Activated CD8-positive, alpha-beta memory T cell treated with anti-CD3 and anti-CD28 coated beads, Interleukin-2, amount 10 ng/mL, durations not matched to agents 7 days and 5 days (primary cell): ENCODE measurements at regions not wholly inside any gene's neighbourhood (a gene's known extent, or its start where the extent isn't known, plus 50 kb on each side); places are given as distances from the start of the nearest gene placed in this dataset.

Source experiments
- ATAC-seq: fragments of 150-1000 bp; cut with Tn5 transposase; one replicate; pipeline ENCODE4 v1.10.0; 2021; ENCODE audit warnings: moderate library complexity
- CTCF ChIA-PET: fragments of 350-600 bp; sonication (Branson Sonifier 250); formaldehyde crosslinking; loops from one replicate; lab custom pipeline; 2021; ENCODE audit warnings: antibody characterized with exemption; lab: Charles Lee
- DNase-seq: peaks from one replicate; pipeline ENCODE4 v3.0.0-alpha.2; 2020
- H3K27ac Mint-ChIP-seq: one replicate; pipeline ENCODE4 v1.8.0; 2021; ENCODE audit warnings: mild to moderate bottlenecking, mixed read lengths
- H3K27me3 Mint-ChIP-seq: one replicate; pipeline ENCODE4 v1.8.0; 2021; ENCODE audit warnings: mixed read lengths
- H3K36me3 Mint-ChIP-seq: one replicate; pipeline ENCODE4 v1.8.0; 2021; ENCODE audit warnings: mild to moderate bottlenecking, mixed read lengths
- H3K4me1 Mint-ChIP-seq: one replicate; pipeline ENCODE4 v1.8.0; 2021; ENCODE audit warnings: mixed read lengths
- H3K4me3 Mint-ChIP-seq: one replicate; pipeline ENCODE4 v1.8.0; 2021; ENCODE audit warnings: mild to moderate bottlenecking, moderate library complexity, mixed read lengths
- H3K9me3 Mint-ChIP-seq: one replicate; pipeline ENCODE4 v1.8.0; 2022; ENCODE audit warnings: low read depth, mixed read lengths

DNA sequence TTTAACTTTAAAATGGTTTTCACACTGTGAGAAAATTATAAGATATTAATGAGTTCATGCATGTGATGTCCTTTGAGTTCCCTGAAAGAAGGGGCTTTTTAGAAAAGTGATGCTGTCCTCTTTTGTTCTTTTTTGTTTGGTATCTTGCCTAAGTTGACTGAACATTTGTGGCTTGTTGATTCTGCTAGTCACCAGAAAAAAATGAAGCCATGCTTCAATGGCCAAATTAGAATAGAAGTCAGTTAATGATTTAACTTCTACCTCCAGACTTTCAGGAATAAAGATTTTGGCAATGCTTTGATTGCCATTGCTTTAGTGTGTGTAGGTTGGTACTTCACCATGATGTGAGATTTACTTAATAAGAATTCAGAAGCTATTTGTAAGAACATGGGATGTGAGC lies 260.6 kb upstream of the NECTIN3 start:
- Mint-ChIP-seq H3K27ac (no peak overlapping the region), H3K36me3 (peaks cover 19% of the 10 kb centered on the region), H3K9me3 (peaks cover 4% of the 10 kb centered on the region), H3K4me1 (peaks cover 31% of the 10 kb centered on the region), H3K4me3 (no peak overlapping the region), H3K27me3 (peaks cover 8% of the 10 kb centered on the region)
- CTCF ChIA-PET, result no interaction called here
- DNase-seq (no peak), ATAC-seq (no peak)

DNA sequence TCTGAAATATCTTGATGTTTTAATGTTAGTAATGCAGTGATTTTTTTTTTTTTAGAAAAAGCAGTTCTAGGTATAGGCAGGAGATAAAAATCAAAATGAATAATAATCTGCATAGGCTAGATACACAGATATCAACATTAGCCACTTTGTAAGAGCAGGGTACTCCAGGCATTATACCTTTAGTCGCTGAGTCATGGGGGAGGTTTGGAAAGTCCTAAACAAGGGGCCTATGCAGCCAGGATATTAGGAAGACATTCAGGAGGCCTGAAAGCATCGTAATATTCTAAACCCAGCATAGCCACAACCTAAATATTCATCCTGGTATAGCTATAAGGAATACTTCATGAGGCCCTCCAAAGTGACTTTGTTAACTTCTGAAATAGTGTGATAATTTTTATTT lies 258.1 kb upstream of the NECTIN3 start:
- peak overlapping the region; percentile 82 for H3K27ac Mint-ChIP-seq
- peaks cover 17% of the 10 kb centered on the region for H3K36me3 Mint-ChIP-seq

DNA sequence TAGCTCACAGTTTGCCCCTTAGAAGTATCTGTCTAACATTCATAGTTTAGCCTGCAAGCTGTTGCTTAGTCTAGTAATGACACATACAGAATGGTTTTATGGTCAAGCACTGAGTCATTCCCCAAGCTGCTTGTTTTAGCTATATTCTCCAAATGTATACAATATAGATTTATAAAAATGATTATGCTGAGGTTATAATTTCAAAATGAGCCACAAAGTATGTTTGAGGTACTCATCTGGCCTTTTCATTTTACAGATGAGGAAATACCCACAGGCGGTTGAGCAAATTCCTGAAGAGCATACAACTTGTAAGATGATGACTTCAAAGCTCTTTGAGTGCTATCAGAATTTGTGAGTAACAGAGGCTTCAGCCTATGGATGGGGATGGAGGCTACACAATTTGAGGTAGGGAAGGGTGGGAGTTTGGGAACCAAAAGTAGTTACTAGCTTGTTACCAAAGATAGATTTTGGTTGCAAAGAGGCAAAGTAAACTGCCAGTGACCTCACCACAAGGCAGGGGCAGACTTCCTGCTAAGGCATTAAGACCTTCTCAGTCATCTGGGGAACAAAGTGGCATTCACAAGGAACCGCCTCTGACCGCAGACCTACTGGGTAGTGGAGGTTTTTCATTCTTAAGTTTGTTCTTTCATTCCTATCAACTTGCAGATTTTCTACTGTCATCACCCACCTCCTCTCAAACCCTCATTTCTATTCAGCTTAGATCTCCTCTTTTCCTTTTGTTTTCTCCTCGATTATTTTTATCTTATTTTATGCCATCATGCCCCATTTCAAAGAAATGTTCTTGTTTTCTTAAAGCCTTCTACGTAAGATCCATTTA lies 257.2 kb upstream of the NECTIN3 start:
- H3K27ac Mint-ChIP-seq, result peak overlapping the region; percentile 82
- H3K27me3 Mint-ChIP-seq, result peaks cover 8% of the 10 kb centered on the region
- ATAC-seq (peak; percentile 88), DNase-seq (peak; percentile 94)
- peaks cover 26% of the 10 kb centered on the region for H3K4me1 Mint-ChIP-seq
- CTCF ChIA-PET, result interaction anchor here (1.4 kb wide), 1 partner anchor 9 kb away, joined by 4 read pairs; no protein-coding TSS in a partner anchor
- peak overlapping the region; percentile 63 for H3K4me3 Mint-ChIP-seq
- H3K9me3 Mint-ChIP-seq, result peaks cover 4% of the 10 kb centered on the region
- peaks cover 17% of the 10 kb centered on the region for H3K36me3 Mint-ChIP-seq

More for the DNA sequence above, 258.1 kb upstream of the NECTIN3 start:
- ATAC-seq (no peak), DNase-seq (no peak)
- peaks cover 8% of the 10 kb centered on the region for H3K27me3 Mint-ChIP-seq
- CTCF ChIA-PET, result no interaction called here
- H3K4me1 Mint-ChIP-seq, result peaks cover 26% of the 10 kb centered on the region
- peak overlapping the region; percentile 30 for H3K4me3 Mint-ChIP-seq
- H3K9me3 Mint-ChIP-seq, result peaks cover 4% of the 10 kb centered on the region

DNA sequence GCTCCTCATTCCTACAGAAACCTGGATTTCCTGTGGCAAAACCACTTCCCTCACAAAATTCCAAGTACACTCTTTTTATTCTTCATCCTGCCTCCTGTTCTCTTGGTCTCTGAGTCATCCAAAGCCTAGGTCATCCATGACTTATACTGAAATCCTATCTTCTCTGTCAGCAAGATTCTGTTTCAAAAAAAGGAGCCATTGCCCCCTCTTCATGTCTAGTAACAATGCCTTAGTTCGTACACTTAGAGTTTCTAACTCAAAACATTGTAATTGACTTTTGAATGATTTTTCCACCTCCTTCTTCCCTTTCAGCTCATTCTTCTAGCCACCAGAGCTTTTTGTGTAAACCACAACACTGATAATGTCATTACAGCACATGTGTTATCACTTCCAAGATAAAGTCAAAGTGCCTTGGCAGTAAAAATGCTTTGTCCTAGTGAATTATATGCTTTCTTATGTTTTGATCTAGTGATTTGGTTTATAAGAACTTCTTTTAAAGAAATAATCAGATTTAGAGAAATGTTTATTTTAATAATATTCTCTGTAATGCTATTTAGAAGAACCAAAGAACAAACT lies 256.5 kb upstream of the NECTIN3 start:
- DNase-seq (no peak), ATAC-seq (no peak)
- peaks cover 17% of the 10 kb centered on the region for H3K36me3 Mint-ChIP-seq
- peaks cover 26% of the 10 kb centered on the region for H3K4me1 Mint-ChIP-seq
- CTCF ChIA-PET, result interaction anchor here (1.4 kb wide), 1 partner anchor 9 kb away, joined by 4 read pairs; no protein-coding TSS in a partner anchor
- peaks cover 4% of the 10 kb centered on the region for H3K9me3 Mint-ChIP-seq
- H3K27me3 Mint-ChIP-seq, result peaks cover 8% of the 10 kb centered on the region
- peak overlapping the region; percentile 63 for H3K4me3 Mint-ChIP-seq
- peak overlapping the region; percentile 82 for H3K27ac Mint-ChIP-seq

DNA sequence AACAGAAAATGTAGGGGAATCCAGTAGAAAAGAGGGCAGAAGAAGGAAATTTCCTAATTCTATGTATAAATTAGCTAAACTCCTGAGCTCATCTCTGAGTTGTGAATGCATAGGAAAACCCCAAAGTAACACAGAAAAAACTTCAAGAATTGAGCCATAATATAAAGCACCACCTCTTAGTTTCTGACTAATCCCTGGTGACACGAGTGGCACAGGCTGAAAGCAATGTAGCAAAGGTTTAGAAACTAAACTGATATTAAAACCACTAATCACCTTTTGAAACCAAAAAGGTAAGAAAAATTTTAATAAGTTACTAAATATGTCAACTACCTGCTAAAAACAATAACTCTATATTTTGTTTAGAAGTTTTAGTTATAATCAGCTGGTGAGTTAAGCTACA lies 255.6 kb upstream of the NECTIN3 start:
- CTCF ChIA-PET, result no interaction called here
- no peak overlapping the region for H3K4me3 Mint-ChIP-seq
- H3K36me3 Mint-ChIP-seq, result peaks cover 15% of the 10 kb centered on the region
- H3K4me1 Mint-ChIP-seq, result peaks cover 26% of the 10 kb centered on the region
- no peak for DNase-seq
- no peak for ATAC-seq
- peaks cover 4% of the 10 kb centered on the region for H3K27me3 Mint-ChIP-seq
- H3K9me3 Mint-ChIP-seq, result peaks cover 4% of the 10 kb centered on the region
- peak overlapping the region; percentile 64 for H3K27ac Mint-ChIP-seq

DNA sequence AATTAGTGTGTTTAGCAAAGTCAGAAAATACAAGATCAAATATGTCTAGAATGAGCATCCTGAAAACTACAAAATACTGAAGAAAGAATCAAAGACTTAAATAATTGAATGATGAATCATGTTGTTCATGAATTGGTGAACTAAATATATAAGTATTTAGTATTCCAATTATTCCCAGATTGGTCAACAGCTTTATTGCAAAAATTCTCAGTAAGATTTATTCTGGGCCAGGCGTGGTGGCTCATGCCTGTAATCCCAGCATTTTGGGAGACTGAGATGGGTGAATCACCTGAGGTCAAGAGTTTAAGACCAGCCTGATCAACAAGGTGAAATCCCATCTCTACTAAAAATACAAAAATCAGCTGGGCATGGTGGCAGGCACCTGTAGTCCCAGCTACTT lies 250.0 kb upstream of the NECTIN3 start:
- no peaks in the 10 kb centered on the region for H3K4me1 Mint-ChIP-seq
- peaks cover 5% of the 10 kb centered on the region for H3K27me3 Mint-ChIP-seq
- no peak overlapping the region for H3K27ac Mint-ChIP-seq
- peaks cover 4% of the 10 kb centered on the region for H3K9me3 Mint-ChIP-seq
- no peaks in the 10 kb centered on the region for H3K36me3 Mint-ChIP-seq
- DNase-seq (no peak), ATAC-seq (no peak)
- H3K4me3 Mint-ChIP-seq, result no peak overlapping the region
- CTCF ChIA-PET, result no interaction called here

DNA sequence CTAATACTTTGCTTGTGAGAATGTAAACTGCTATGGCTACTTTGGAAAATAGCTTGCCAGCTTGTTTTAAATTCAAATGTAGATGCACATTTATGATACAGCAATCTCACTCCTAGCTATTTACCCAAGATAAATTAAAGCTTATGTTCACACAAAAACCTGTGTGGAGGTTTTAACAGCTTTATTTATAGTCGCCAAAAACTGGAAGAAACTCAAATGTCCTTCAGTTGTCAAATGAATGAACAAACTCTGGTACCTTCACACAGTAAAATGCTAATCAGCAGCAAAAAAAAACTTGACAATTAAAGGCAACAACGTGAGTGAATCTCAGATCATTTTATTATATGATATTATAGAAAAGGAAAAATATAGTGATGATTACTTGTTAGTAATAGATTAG lies 248.6 kb upstream of the NECTIN3 start:
- ATAC-seq (no peak), DNase-seq (no peak)
- CTCF ChIA-PET, result interaction anchor here (1.4 kb wide), 1 partner anchor 8 kb away, joined by 4 read pairs; no protein-coding TSS in a partner anchor
- H3K9me3 Mint-ChIP-seq, result peaks cover 5% of the 10 kb centered on the region
- no peaks in the 10 kb centered on the region for H3K36me3 Mint-ChIP-seq
- peaks cover 5% of the 10 kb centered on the region for H3K27me3 Mint-ChIP-seq
- no peaks in the 10 kb centered on the region for H3K4me1 Mint-ChIP-seq
- no peak overlapping the region for H3K27ac Mint-ChIP-seq
- no peak overlapping the region for H3K4me3 Mint-ChIP-seq

DNA sequence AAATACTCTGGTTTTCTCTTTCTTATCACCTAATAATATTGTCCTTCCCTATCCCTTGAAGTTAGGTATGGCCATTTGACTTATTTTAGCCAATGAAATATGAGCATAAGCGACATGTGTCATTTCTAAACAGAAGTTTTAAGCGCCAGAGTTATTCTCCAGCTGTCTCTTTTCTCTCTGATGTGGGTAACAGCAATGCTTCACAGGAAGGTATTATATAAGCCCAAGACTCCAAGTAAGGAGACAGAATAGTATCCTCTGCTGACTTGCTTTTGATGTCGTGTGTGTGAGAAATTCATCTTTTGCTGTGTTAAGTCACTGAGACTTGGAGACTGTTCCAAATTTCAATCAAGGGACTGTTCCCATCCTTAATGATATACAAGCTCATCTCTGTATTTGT lies 224.6 kb upstream of the NECTIN3 start:
- no peaks in the 10 kb centered on the region for H3K27me3 Mint-ChIP-seq
- H3K36me3 Mint-ChIP-seq, result no peaks in the 10 kb centered on the region
- CTCF ChIA-PET, result no interaction called here
- no peak overlapping the region for H3K27ac Mint-ChIP-seq
- no peak overlapping the region for H3K4me3 Mint-ChIP-seq
- no peaks in the 10 kb centered on the region for H3K4me1 Mint-ChIP-seq
- ATAC-seq, result no peak
- H3K9me3 Mint-ChIP-seq, result peaks cover 4% of the 10 kb centered on the region
- DNase-seq, result no peak

DNA sequence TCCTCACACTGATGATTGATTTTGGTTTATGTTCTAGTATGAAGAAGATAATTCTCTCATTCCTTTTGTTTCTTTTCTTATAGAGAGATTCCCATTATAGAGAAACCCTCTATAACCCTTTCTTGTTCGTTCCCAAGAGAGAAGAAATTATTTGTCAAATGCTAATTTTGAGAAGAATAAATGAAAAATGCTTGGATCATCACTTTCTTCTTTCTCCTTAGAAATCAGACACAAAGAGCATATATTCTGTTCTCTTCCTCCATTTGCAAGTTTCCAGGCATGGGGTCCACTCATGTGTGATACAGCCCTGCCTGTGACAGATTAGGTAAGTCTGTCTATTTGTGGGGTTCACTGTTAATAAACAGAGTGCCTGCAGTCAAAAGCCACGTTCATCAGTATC lies 222.6 kb upstream of the NECTIN3 start:
- H3K4me1 Mint-ChIP-seq, result no peaks in the 10 kb centered on the region
- H3K36me3 Mint-ChIP-seq, result no peaks in the 10 kb centered on the region
- DNase-seq (no peak), ATAC-seq (no peak)
- CTCF ChIA-PET, result no interaction called here
- H3K27ac Mint-ChIP-seq, result no peak overlapping the region
- H3K9me3 Mint-ChIP-seq, result peaks cover 2% of the 10 kb centered on the region
- peaks cover 3% of the 10 kb centered on the region for H3K27me3 Mint-ChIP-seq
- H3K4me3 Mint-ChIP-seq, result no peak overlapping the region

DNA sequence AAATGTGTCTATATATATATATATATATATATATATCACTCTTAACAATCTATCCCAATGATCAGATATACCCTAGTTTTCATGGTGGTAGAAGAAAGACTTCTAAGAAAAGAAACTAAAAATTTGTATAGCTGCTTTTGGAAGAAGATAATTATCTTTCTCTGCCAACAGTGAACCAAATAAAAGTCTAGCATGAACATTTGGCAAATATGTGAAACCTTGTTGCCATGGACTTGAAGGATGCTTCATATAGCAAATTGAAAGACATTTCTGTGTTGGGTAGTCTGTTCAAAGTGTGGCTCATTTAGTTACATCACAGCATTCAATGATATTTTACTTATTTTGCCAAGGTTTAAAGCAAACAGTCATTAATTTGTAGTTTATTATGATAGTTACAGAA lies 219.9 kb upstream of the NECTIN3 start:
- peaks cover 3% of the 10 kb centered on the region for H3K27me3 Mint-ChIP-seq
- no peaks in the 10 kb centered on the region for H3K36me3 Mint-ChIP-seq
- CTCF ChIA-PET, result no interaction called here
- H3K27ac Mint-ChIP-seq, result no peak overlapping the region
- ATAC-seq (no peak), DNase-seq (no peak)
- H3K4me1 Mint-ChIP-seq, result no peaks in the 10 kb centered on the region
- no peaks in the 10 kb centered on the region for H3K9me3 Mint-ChIP-seq
- no peak overlapping the region for H3K4me3 Mint-ChIP-seq

DNA sequence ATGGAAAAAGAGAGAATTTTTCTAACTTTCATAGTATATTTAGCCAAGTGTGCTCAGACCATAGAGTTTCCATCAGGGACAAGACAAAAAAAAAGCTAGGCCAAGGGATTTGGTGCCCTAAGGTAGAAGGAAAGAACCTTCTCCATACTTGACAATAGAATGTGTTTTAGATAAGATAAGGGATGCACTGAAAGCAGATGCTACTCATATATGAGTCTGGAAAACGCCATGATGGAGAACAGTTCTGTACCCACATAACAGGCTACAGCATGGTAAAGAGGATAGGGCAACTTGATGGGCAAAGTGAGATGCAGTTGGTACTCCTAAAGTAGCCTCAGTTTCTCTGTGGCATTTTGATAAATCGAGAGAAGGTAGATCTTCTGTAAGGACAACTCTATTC lies 216.4 kb upstream of the NECTIN3 start:
- Mint-ChIP-seq H3K4me1 (no peaks in the 10 kb centered on the region), H3K9me3 (no peaks in the 10 kb centered on the region), H3K36me3 (no peaks in the 10 kb centered on the region), H3K4me3 (no peak overlapping the region), H3K27ac (no peak overlapping the region), H3K27me3 (peaks cover 3% of the 10 kb centered on the region)
- ATAC-seq, result no peak
- CTCF ChIA-PET, result no interaction called here
- no peak for DNase-seq

DNA sequence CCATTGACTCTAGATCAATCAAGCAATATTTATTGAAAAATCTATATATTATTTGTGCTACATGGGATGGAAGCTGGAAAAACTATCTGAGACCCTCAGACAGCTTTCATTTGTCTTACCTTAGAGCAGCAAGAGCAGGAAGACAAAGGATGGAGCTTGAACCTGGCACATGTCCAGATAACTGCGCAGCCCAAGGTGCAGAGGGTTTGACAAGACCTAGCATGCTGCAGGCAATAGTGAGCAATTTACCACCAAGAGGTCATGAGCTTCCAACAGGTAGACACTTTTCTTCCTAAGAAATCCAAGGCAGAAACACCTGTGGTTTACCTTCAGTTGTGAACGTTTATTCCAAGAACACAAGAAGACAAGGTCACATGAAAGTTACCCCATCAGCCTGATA lies 214.7 kb upstream of the NECTIN3 start:
- Mint-ChIP-seq H3K4me1 (no peaks in the 10 kb centered on the region), H3K27me3 (peaks cover 3% of the 10 kb centered on the region), H3K36me3 (no peaks in the 10 kb centered on the region), H3K4me3 (no peak overlapping the region), H3K9me3 (no peaks in the 10 kb centered on the region), H3K27ac (no peak overlapping the region)
- ATAC-seq, result no peak
- no peak for DNase-seq
- CTCF ChIA-PET, result no interaction called here

DNA sequence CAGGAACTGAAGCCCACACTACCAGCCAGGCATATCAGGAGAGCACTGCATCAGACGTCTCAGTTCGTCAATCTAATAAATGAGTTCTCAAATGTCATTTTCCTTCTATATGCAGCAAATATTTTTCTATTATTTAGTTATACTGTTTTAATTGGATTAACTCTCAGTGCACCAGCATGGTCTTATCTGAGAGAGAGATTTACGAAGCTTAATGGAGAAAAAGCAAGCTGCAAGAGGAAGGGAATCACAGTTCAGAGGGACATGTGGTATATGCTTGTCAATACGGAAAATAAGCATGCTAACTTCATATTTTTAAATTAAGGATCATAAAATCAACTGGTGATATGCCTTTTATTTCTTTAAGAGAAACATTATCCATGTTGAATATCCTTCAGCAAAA lies 213.1 kb upstream of the NECTIN3 start:
- CTCF ChIA-PET, result no interaction called here
- DNase-seq, result no peak
- Mint-ChIP-seq H3K9me3 (no peaks in the 10 kb centered on the region), H3K4me3 (no peak overlapping the region), H3K36me3 (no peaks in the 10 kb centered on the region), H3K4me1 (no peaks in the 10 kb centered on the region), H3K27ac (no peak overlapping the region), H3K27me3 (peaks cover 2% of the 10 kb centered on the region)
- ATAC-seq, result no peak

DNA sequence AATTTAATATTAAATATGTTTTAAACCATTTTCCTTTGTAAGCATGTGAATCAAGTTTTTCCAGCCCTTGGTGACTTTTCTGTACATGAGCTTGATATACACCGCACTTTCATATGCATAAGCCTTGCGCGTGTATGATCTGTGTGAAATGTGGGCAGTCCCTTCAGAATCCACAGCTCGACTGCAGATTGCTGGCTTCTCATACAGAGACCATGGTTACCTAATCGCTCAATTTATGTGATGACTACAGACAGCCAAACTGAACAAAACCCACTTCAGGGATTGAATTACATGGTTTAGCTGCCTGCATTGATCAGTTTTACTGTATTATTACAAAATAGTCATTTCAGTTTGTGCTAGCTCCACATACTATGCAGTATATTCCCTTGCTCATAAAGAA lies 212.3 kb upstream of the NECTIN3 start:
- DNase-seq, result no peak
- H3K27ac Mint-ChIP-seq, result no peak overlapping the region
- CTCF ChIA-PET, result no interaction called here
- no peaks in the 10 kb centered on the region for H3K27me3 Mint-ChIP-seq
- H3K4me1 Mint-ChIP-seq, result no peaks in the 10 kb centered on the region
- H3K4me3 Mint-ChIP-seq, result no peak overlapping the region
- H3K36me3 Mint-ChIP-seq, result no peaks in the 10 kb centered on the region
- no peak for ATAC-seq
- H3K9me3 Mint-ChIP-seq, result no peaks in the 10 kb centered on the region
